Activated effector memory CD4-positive, alpha-beta T cell treated with Interleukin-2 at 50 U/mL for 16 hours (primary cell): ENCODE measurements at regions not wholly inside any gene's neighbourhood (a gene's known extent, or its start where the extent isn't known, plus 50 kb on each side); places are given as distances from the start of the nearest gene placed in this dataset.

Experiments used
- DNase-seq: peaks from one replicate; pipeline ENCODE4 v3.0.0-alpha.2; 2020

- DNase-seq: no peak
Observed at GRCh38 chr14:82492157-82492556, 958.5 kb upstream of the SEL1L start.

- DNase-seq: no peak
Observed at GRCh38 chr14:82500222-82500621, 966.6 kb upstream of the SEL1L start.

- DNase-seq: no peak
Observed at GRCh38 chr14:82501554-82501953, 967.9 kb upstream of the SEL1L start.

GRCh38 chr14:82502043-82502442 lies 968.4 kb upstream of the SEL1L start:
- DNase-seq: no peak

- DNase-seq: no peak
Observed at GRCh38 chr14:82504894-82505293, 971.2 kb upstream of the SEL1L start.

- no peak for DNase-seq
Observed at GRCh38 chr14:82510007-82510406, 976.4 kb upstream of the SEL1L start.

GRCh38 chr14:82511399-82511798 lies 977.7 kb upstream of the SEL1L start:
- no peak for DNase-seq

GRCh38 chr14:82520765-82521164 lies 987.1 kb upstream of the SEL1L start:
- DNase-seq: no peak

GRCh38 chr14:82521191-82521590 lies 987.5 kb upstream of the SEL1L start:
- no peak for DNase-seq

GRCh38 chr14:82528016-82528415 lies 994.4 kb upstream of the SEL1L start:
- DNase-seq: no peak

- DNase-seq: no peak
Observed at GRCh38 chr14:82533351-82533750, 999.7 kb upstream of the SEL1L start.

- DNase-seq: no peak
Observed at GRCh38 chr14:82536566-82536965, 1002.9 kb upstream of the SEL1L start.

- no peak for DNase-seq
Observed at GRCh38 chr14:82537831-82538230, 1004.2 kb upstream of the SEL1L start.

- DNase-seq: no peak
Observed at GRCh38 chr14:82546401-82546800, 1012.7 kb upstream of the SEL1L start.

GRCh38 chr14:82549306-82549990 lies 1015.8 kb upstream of the SEL1L start:
- no peak for DNase-seq

GRCh38 chr14:82562881-82563280 lies 1029.2 kb upstream of the SEL1L start:
- no peak for DNase-seq

- DNase-seq: no peak
Observed at GRCh38 chr14:82565825-82566224, 1032.2 kb upstream of the SEL1L start.

- DNase-seq: no peak
Observed at GRCh38 chr14:82587226-82587625, 1053.6 kb upstream of the SEL1L start.

- DNase-seq: no peak
Observed at GRCh38 chr14:82595466-82595865, 1061.8 kb upstream of the SEL1L start.

GRCh38 chr14:82602794-82603193 lies 1069.1 kb upstream of the SEL1L start:
- DNase-seq: no peak

- DNase-seq: no peak
Observed at GRCh38 chr14:82604819-82605218, 1071.2 kb upstream of the SEL1L start.

GRCh38 chr14:82621881-82622450 lies 1088.3 kb upstream of the SEL1L start:
- no peak for DNase-seq

GRCh38 chr14:82626156-82627066 lies 1092.8 kb upstream of the SEL1L start:
- no peak for DNase-seq

GRCh38 chr14:82635915-82636314 lies 1102.3 kb upstream of the SEL1L start:
- DNase-seq: no peak
